GM18520 (cell line): ENCODE measurements at regions not wholly inside any gene's neighbourhood (a gene's known extent, or its start where the extent isn't known, plus 50 kb on each side); places are given as distances from the start of the nearest gene placed in this dataset.

Experiments
- ATAC-seq: cut with Tn5 transposase; IDR thresholded peaks from one replicate; pipeline ENCODE4 v1.9.1; 2021; ENCODE audit not compliant: unreplicated experiment

DNA sequence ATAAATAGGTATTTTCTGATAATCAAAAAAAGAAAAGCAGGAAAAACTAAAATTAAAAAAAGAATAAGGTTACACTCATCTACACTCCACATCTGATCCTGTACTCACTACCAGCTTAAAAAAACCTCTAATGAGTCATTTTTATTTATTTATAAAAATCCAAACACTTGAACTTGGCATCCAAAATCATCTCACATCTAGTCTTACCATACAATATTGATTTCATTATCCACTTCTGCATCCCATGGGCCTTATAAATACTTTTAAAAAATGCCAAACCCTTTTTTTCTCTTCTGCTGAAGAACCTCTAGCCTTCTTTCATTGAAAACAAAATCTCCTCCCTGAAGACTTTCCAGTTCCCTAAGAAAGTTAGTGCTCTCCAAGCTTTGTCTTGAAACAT is 109.7 kb downstream of the TMTC3 start:
- ATAC-seq: no peak

DNA sequence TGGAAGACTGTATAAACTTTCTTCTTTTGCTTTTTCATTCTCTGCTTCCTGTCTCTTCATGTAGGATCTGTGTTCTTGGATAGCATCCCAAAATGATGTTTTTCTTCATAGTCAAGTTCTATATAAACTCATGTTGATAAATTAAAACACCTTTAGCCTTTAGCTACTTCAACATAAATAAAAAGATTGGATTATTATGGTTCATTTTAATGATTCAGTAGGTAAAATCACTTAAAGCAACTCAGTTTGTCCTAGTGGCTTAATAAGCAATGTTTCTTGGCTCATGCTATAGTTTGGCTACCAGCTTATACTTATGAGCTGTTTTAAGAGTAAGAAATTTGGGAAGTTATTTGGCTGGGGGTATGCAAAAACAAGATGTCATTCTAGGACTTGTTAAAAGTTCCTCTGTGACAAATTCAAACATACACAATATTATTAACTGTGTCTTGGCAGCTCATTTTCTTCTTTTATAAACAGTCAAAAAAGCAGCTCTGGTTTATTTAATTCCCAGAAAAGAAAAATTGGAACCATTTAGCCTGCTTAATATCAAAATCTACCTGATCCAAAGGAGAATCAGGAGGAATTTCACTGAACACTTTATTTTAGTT is 111.4 kb downstream of the TMTC3 start:
- ATAC-seq: no peak

DNA sequence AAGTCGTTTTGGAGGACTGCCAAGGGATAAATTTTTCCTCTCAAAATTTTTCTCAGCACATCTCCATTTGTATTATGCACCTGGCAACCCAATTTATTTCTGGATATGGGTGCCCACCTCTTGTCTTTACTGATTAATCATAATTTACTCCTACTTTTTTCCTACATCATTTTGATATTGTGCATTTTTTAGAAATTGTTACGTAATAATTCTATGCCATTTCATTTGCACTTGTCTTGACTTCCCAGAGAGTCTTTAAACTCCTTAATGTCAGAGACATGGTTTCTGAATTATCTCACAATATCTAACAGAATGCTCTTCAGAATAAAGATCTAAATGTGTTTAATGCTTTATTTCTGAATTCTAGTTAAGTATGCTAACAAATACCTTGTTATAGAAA is 113.1 kb downstream of the TMTC3 start:
- no peak for ATAC-seq

DNA sequence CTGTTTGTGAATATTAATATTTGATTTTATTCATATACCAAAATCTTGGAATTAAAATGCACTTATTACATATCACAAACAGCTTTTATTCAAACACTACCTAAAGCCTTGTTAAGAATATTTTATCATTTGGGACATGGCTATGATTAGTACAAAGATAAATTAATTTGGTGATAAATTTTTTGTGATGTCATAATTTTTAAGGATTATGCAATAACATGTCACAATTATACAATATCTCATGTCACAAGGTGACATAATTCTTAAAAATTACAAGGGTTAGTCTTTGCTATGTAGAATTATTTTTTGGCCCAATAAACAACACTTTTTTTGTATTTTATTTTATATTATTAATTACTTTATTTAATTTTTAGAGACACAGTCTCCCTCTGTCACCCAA is 113.7 kb downstream of the TMTC3 start:
- no peak for ATAC-seq

DNA sequence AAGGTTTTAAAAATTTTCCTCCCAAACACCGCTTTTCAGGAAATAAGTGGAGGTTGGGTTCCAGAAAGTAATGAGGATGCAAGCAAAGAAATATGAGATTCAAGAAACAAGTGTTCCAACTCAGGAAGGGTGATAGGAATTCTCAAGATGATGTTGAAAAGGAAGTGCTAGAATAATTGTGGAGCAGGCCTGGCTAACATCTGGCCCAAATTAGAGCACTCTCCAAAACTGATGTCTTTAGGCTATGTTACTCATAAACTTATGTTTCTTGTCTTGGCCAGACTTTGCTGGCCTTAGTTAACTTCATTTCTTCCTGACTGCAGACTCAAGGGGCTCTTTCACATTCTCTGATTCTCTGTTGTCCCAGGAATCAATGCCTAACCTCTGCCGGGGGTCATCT is 116.3 kb downstream of the TMTC3 start:
- ATAC-seq: no peak

DNA sequence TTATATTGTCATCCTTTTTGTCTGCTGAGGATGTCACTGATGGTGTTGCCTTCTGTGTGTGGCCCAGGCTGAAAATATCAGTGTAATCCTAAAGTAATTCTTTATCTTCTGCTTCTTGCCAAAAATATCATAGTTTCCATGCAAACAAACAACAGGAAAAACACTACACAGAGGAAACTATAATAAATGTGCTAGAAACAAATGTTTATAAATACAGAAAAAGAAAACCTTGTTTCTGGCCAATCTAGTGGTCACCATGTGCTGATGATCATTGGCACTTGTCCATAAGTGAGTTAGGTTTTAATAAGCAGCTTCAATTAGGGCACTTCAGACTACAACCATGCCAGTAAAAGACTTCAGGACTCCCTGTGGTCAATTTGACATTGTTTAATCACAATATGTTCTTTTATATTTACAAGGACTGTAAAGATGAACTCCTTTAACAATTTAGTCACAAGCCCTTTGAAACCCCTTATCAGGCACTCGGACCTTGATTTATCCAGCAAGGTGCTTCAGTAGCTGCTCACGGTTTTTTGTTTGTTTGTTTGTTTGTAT is 124.8 kb downstream of the TMTC3 start:
- ATAC-seq: no peak

DNA sequence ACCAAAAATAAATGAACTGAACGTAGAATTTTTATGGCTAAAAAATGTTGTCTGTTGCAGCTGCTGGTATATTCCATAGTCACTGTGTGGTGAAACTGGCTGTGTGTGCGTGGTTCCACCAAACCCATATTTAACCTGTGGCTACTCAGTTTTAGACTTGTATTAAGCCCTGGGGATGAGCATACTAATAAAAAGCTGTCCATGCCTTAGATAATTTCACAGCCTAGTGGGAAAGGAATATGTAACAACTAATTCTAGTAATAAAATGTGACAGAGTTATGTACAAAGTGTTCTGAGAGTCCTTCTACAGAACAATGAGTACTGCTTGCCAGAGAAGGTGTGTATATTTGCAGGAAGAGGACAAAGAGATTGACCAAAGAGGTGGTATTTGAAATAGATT is 125.5 kb downstream of the TMTC3 start:
- no peak for ATAC-seq

DNA sequence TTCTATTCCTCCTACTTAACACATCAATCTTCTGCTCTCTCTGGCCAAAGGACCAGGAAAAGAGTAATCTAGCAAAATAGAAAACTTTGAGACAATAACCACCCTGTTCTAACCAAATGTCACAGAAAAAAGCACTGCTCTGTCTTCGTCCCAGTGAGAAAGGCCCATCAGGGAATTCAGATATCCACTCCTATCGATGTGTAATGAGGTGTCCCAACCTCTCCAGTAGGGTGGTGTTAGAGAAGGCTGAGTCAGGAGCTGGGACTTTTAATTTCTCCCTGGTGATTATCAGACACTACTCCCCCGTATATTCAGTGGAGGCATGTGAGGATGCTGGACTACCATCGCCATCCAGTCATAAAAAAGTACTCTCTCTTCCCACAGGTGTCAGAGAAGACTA is 130.3 kb downstream of the TMTC3 start:
- ATAC-seq: no peak

DNA sequence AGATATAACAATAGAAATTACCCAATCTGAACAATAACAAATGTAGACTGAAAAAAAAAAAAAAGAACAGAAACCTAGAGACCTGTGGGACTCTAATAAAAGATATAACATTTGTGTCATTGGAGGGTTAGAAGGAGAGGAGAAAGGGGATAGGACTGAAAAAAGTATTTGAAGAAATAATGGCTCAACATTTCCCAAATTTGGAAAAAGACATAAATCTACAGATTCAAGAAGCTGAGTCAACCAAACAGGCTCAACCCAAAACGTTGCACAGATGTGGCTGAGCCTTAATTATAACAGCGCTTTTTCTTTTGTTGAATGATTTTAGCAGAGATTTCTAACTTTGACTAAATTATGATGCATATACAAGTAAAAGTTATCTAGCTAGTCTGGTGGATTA is 131.3 kb downstream of the TMTC3 start:
- ATAC-seq: no peak

DNA sequence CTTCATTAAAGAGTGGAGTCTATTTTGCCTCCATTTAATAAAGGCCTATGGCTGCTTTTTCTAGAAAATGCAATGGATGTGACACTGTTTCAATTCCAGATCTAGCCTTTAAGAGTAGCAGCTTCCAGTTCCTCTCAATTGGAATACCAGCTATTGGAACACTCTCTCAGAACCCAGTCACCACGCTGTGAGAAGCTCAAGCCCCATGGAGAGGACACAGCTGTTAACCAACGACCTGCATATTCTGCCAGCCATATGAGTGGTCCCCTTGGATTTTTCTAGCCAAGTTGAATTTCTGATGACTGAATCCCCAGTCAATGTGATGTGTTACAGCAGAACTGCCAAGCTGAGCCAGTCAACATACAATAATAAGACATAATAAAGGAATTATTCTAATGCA is 131.8 kb downstream of the TMTC3 start:
- no peak for ATAC-seq

DNA sequence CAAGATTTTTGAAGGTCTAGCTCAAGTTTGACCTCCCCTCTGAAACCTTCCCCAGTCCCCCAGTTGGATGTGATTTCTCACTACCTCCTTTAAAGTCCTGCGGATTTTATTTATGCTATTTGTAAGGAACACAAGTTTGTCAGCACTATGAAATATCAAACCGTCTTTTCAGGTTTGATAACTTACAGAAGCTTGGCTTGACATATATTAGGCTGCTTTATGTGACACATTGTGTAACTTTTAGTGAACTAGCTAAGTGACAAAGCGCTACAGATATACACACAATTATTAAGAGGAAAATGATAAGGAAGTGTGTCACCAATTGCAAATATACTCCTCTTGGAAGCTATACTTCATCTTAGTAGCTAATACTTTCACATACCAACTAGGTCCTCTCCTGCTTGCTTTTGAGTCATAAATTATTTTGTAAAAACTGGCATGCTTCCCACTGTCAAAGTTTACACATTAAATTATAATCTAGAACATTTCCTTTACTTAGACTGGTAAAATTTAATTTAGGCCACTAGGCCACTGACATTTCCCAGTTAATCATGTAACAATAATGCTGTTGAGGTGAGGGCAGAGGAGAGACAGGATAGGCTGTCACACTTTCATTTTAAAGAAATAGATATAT is 149.5 kb downstream of the TMTC3 start:
- no peak for ATAC-seq

DNA sequence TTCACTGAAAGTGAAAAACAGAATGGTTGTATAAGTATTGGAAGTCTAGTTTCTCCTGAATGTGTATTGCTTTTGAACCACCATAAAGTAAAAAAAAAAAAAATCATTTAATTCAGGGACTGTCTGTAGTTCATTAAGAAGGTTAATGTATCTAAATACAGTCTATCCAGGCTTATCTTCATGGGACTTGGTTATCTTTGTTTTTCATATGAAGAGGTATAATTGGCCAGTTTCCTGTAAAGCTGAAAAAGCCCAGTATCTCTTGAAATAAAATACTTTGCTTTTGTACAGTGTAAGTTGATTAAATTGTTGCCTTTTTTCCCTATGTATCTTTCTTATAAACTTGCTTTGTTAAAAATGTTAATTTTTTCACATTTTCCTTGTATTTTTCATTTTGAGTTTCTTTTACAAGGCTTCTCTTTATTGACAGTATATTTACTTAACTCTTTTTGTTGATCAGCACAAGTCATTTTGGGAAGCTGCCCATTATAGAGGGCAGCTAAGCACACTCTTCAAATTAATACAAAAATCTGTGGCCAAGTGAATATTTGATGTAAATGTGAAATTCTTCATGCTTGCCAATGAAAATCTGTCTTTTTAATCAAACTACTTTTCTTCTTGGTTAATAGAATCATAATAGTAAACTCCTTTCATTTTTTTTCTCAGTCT is 156.0 kb downstream of the TMTC3 start:
- no peak for ATAC-seq

DNA sequence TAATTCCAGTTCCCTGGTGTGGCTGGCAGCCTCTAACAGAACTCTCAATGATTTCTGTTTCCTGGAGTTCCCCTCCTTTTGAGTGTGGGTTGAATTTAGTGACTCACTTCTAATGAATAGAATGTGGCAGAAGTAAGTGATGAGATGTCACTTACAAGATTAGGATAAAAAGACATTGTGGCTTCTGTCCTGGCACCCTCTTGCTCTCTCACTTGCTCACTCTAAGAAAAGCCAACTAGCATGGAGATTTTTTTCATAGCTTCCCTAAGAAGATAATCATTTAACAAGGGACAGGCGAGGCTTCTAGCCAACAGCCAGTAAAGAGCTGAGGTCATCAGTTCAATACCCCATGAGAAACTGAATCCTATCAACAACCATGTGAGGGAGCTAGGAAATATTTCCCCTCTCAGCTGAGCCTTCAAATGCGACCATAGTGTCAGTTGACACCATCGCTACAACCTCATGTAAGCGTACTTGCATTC is 156.7 kb downstream of the TMTC3 start:
- peak; percentile 22 for ATAC-seq

DNA sequence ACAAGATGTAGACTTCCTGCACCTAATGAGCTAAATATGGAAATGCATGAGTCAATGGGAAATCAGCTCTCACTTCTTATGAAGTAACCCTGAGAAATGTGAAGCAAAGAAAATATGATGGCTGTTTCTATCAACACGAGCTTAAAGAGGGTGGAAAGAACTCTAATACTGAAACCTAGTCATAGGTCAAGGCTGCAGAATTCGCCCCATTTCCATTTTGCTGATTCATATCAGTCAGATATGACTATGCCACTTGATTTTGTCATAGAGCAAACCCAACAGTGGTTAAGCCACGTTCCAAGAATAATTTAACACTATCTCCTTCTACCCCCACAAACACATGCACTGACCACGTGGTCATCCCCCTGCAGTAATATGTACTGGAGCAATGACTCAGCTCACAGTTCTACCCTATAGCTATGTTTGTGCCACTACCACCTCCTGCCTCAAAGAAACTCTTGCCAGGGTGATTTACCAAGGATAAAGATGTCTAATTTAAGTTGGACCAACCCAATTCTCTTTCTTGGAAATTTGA is 157.5 kb downstream of the TMTC3 start:
- peak; percentile 92 for ATAC-seq

DNA sequence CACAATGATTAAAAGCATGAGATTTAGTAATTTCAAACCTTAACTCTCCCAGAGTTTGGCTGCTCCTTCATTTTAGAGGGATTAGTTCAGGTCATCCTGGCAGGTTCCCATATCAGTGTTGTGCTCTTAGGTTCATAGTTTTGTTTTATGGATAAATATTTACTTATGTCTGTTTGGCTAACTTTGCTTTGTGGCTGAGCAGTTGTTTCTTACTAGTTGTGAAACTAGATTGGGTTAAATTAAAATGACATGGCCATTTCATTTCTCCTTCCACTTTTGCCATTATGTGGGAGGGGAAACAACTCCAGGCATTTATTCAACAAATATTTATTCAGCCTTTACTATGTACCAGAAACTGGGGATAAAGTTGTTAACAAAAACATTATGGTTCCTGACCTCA is 158.8 kb downstream of the TMTC3 start:
- ATAC-seq: no peak

DNA sequence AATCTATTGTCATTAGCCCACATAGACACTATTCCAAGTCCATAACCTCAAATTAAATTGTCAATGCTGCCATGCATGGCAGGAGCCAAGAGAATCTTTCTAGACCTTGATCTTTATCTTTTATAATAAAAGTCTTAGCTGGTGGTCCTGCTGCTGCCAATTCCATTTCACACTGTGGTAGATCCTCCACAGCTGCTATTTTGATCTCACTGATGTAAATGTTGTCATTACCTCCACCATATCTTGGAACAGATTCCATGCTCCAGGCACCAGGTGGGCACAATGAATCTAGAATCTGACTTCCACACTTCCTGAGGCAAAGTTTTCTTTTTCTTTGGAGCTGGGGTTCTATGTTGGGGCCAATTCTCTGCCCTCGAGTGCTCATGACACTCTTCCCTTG is 161.2 kb downstream of the TMTC3 start:
- no peak for ATAC-seq

DNA sequence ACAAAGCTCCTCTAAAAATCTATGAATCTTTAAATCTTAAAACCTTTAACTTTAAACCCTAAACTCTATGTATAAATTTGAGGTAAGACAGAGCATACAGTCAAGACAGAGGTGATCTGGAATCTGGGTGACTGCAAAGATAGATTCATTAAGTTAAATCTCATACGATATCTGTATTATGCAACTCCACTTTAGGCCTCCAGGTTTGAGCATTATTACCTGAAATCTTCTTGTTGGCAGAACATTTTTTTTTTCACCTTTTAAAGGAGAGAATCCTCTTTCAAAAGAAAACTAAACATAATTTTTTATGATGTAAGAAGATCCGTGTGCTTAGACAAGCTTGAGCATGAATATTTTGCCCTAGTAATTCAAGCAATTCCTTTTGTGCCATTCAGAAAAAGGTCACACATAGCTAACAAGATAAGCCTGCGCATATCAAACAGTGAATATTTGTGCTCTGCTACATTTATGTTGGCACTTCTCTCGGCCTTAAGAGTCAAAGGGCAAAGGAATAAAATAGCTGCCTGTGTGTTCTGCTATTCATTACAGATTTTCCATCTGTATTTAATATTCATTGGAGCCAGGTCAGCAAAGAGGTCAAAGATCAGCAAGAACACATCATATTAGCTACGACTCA is 163.3 kb downstream of the TMTC3 start:
- no peak for ATAC-seq

DNA sequence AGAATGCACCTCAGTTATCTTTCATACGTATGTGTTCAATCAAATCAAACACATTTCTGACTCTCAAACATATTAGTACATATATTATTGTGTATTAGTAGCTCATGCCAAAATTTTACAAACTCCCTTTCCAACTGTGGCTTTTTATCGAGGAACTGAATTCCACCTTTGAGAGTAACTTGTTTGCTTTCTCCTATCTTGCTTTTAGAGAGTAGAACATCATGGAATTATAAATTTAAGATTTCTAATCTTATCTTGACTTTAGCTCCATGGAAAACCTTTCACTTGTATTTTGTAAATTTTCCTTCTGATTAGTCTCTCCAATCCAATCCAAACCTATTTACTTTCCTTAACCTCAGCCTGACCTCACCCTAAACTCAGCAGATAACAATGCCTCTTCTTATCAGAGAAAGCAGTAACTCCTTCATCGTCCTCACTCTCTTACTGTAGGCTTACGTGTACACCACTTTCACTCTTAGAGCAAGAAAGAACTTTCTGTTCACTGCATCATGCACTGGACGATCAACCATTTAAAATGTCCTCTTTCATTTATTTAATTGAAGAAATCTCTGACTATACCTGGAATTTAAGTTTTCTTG is 164.5 kb downstream of the TMTC3 start:
- no peak for ATAC-seq

DNA sequence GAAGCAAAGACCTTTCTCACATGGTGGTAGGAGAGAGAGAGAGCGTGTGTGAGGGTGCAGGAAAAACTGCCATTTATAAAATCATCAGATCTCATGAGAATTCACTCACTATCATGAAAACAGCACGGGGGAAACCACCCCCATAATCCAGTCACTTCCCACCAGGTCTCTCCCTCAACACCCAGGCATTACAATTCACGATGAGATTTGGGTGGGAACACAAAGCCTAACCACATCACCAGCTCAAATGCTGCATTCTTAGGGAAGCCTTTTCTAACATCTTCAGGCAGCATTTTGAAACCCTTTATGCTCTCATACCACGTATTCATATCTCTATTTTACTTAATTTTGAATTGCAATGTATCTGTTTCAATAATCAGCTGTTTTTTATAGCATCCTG is 165.9 kb downstream of the TMTC3 start:
- ATAC-seq: no peak

DNA sequence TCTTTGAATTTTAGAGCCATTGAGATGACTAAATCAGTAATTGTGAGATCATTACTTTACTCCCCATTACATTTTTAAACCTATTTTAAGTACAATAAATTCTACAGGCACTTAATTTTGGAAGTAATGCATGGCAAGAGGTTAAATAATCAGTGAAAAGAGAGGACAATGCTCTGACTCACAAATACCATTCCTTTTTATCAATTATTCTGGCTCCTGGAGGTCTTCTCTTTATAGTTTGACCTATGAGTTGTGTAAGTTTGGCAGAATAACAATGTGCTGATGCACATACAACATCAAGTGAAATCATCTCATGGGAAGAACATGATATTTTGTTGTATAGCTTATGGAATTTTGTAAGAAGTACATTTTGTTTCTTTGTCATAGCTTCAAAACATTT is 166.7 kb downstream of the TMTC3 start:
- ATAC-seq: no peak

DNA sequence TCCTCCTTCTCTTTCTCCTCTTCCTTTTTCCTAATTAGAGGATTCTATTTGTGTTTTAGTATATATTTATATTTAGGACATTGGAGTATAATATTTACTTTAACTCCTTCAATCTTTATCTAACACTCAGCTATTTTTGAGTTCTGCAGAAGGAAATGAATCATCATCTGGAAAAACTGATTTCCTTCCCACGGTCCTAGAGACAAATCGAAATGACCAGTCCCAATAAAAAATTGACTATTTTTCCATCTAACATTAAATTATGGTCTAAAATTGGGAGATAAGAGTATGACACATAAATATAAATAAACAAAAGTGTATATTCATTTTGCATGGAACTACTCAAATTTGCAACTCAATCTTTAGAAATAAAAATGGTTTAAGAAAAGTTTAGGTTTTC is 167.4 kb downstream of the TMTC3 start:
- no peak for ATAC-seq
